ENCODE measurements at regions not wholly inside any gene's neighbourhood (a gene's known extent, or its start where the extent isn't known, plus 50 kb on each side); places are given as distances from the start of the nearest gene placed in this dataset.
"Not testable (repeated sequence)": the region's sequence is repeated elsewhere in the genome, so short reads cannot be mapped to it uniquely, and the experiment has no call there.

GRCh38 chr1:144516172-144516571, 54.7 kb upstream of the NBPF15 start:
- in situ Hi-C loops (cut with MboI; ENCODE audit: low sequenced_read_pairs, unreplicated experiment); DNase-seq (ENCODE audit: low spot score): not testable (repeated sequence)

DNA sequence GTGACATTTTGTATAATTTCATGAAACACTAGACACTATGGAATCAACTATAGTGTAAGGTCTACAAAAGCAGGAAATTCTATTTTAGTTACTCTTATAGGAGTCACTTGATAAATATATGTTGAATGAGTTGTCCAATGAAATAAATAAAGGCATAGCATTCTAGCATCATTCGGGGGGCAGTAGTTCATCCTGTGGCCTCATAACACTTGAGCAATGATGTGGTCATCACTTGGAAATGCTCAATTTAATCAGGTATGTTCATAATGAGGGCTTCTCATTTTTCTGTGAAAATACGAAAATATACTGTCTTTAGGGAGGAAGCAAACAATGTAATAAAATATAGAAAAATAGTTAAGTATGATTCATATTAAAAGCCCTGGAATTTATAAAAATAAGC, 55.4 kb upstream of the NBPF15 start:
- in situ Hi-C loops (cut with MboI; ENCODE audit: low sequenced_read_pairs, unreplicated experiment); DNase-seq (ENCODE audit: low spot score): not testable (repeated sequence)

GRCh38 chr1:144518439-144518838, 57.0 kb upstream of the NBPF15 start:
- in situ Hi-C loops (cut with MboI; ENCODE audit: low sequenced_read_pairs, unreplicated experiment); DNase-seq (ENCODE audit: low spot score): not testable (repeated sequence)

DNA sequence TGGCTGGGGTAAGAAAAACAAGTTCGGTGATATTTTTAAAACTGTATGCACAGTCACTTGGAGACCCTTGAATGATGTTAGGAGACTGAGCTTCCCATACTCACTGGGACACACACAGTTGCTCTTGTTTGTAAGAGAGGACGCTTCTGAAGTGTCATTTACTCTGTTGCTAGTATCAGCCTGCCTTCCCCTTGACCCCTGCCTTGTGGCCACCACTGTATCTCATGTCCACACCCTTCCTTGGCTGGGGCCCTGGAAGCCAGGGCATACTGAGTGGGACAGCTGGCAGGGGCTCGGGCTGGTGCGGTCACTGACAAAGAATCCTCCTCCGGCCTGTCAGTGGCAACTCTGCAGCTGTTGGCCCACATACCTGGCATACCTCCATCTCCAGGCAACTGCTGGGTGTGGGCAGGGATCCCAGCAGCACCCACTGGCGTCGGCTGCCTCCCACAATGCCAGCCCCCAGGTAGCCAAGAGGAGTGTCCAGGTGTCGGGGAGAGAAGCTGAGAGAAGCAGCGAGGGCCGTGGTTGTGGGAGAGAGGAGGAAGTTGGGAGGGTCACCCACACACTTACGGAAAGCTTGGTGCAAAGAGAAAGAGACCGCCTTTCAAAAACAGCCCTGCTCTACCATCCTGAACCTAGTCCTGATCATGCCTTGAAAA, 58.2 kb upstream of the NBPF15 start:
- in situ Hi-C loops (cut with MboI; ENCODE audit: low sequenced_read_pairs, unreplicated experiment); DNase-seq (ENCODE audit: low spot score): not testable (repeated sequence)

GRCh38 chr1:144523661-144524407, 62.4 kb upstream of the NBPF15 start:
- in situ Hi-C loops (cut with MboI; ENCODE audit: low sequenced_read_pairs, unreplicated experiment) = not testable (repeated sequence)
- DNase-seq (ENCODE audit: low spot score) = peak; percentile 13

DNA sequence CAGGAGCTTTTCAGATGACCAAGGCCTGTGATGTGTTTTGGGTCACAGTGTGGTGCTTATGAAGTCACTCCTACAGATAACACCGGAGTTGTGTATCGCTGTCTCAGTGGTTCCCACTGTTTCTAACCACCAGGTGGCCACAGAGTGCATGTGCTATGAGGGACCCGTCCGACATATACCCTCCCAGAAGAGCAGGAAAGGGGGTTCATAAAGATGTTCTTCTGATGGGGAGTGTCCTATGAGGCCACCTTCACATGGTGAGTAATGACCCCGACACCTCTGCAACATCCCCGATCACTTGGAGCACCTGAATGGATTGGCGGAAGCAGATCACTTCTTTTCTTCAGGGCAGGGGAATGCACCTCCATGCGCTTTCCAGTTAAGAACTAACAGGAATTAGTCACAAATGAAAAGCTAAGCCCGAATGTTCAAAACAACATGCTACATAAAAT, 60.5 kb upstream of the PPIAL4F start:
- in situ Hi-C loops (cut with MboI; ENCODE audit: low sequenced_read_pairs, unreplicated experiment); DNase-seq (ENCODE audit: low spot score): not testable (repeated sequence)

GRCh38 chr1:144533480-144533879, 59.2 kb upstream of the PPIAL4F start:
- in situ Hi-C loops (cut with MboI; ENCODE audit: low sequenced_read_pairs, unreplicated experiment); DNase-seq (ENCODE audit: low spot score): not testable (repeated sequence)

GRCh38 chr1:144534286-144534685, 58.4 kb upstream of the PPIAL4F start:
- DNase-seq (ENCODE audit: low spot score); in situ Hi-C loops (cut with MboI; ENCODE audit: low sequenced_read_pairs, unreplicated experiment): not testable (repeated sequence)

DNA sequence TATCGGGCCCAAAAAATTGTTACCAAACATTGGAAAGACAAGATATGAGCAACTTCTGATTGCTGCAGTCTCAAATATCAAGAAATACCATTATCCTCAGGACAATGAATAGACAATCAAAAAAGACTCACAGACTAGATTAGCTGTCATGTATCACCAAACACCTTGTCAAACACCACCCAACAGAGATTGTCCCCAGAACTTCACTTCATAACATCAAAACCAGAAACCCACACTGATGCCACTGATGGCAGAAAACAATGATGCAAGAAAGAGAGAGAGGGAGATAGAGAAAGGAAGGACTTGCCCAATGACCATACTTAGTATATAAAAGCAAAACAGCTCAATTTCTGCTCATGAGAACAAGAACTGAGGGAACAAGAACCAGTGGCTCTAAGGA, 56.0 kb upstream of the PPIAL4F start:
- DNase-seq (ENCODE audit: low spot score); in situ Hi-C loops (cut with MboI; ENCODE audit: low sequenced_read_pairs, unreplicated experiment): not testable (repeated sequence)

GRCh38 chr1:144537234-144537633, 55.5 kb upstream of the PPIAL4F start:
- in situ Hi-C loops (cut with MboI; ENCODE audit: low sequenced_read_pairs, unreplicated experiment); DNase-seq (ENCODE audit: low spot score): not testable (repeated sequence)

GRCh38 chr1:144538736-144539135, 54.0 kb upstream of the PPIAL4F start:
- in situ Hi-C loops (cut with MboI; ENCODE audit: low sequenced_read_pairs, unreplicated experiment); DNase-seq (ENCODE audit: low spot score): not testable (repeated sequence)

GRCh38 chr1:144539191-144539960, 53.3 kb upstream of the PPIAL4F start:
- DNase-seq (ENCODE audit: low spot score); in situ Hi-C loops (cut with MboI; ENCODE audit: low sequenced_read_pairs, unreplicated experiment): not testable (repeated sequence)
